GM23338 (cell line): ENCODE measurements at regions not wholly inside any gene's neighbourhood (a gene's known extent, or its start where the extent isn't known, plus 50 kb on each side); places are given as distances from the start of the nearest gene placed in this dataset.

Source experiments
- ATAC-seq: fragments of 200-7000 bp; cut with Tn5 transposase; 3 replicates; pipeline ENCODE4 v1.9.1; 2020
- DNase-seq: peaks from one replicate; pipeline ENCODE4 v3.0.0-alpha.2; 2015; ENCODE audit warnings: low spot score
- H2AFZ ChIP-seq: fragments of 200-600 bp; sonication (generic); 2 replicates; pipeline ENCODE4 v1.8.0; 2016; ENCODE audit warnings: antibody characterized with exemption, mild to moderate bottlenecking, moderate library complexity
- H3F3A ChIP-seq: fragments of 200-600 bp; sonication (generic); replicated peaks from 2 replicates; pipeline ENCODE4 v1.8.0; 2017; ENCODE audit warnings: antibody characterized with exemption, mixed run types, low read depth
- H3K27ac ChIP-seq: fragments of 200-600 bp; sonication (generic); 2 replicates; pipeline ENCODE4 v1.6.1; 2016; ENCODE audit warnings: low read depth
- H3K27me3 ChIP-seq: fragments of 200-600 bp; sonication (generic); 2 replicates; pipeline ENCODE4 v1.8.0; 2016; ENCODE audit warnings: mild to moderate bottlenecking, mixed run types, moderate library complexity; ENCODE audit not compliant: insufficient read depth
- H3K36me3 ChIP-seq: fragments of 200-600 bp; sonication (generic); 2 replicates; pipeline ENCODE4 v1.8.0; 2016; ENCODE audit warnings: mild to moderate bottlenecking; ENCODE audit not compliant: insufficient read depth
- H3K4me1 ChIP-seq: fragments of 200-600 bp; sonication (generic); 2 replicates; pipeline ENCODE4 v1.8.0; 2016; ENCODE audit warnings: mild to moderate bottlenecking, moderate library complexity; ENCODE audit not compliant: insufficient read depth
- H3K4me2 ChIP-seq: fragments of 200-600 bp; sonication (generic); 2 replicates; pipeline ENCODE4 v1.7.1; 2017; ENCODE audit warnings: mixed run types
- H3K4me3 ChIP-seq: fragments of 200-600 bp; sonication (generic); 2 replicates; pipeline ENCODE4 v1.6.1; 2016; ENCODE audit warnings: mixed run types
- H3K79me2 ChIP-seq: fragments of 200-600 bp; sonication (generic); replicated peaks from 2 replicates; pipeline ENCODE4 v1.8.0; 2017; ENCODE audit warnings: mild to moderate bottlenecking; ENCODE audit not compliant: insufficient read depth
- H3K9me2 ChIP-seq: fragments of 200-600 bp; sonication (generic); 2 replicates; pipeline ENCODE4 v1.8.0; 2017; ENCODE audit not compliant: insufficient read depth
- H4K20me1 ChIP-seq: fragments of 200-600 bp; sonication (generic); replicated peaks from 2 replicates; pipeline ENCODE4 v1.8.0; 2017; ENCODE audit warnings: mild to moderate bottlenecking; ENCODE audit not compliant: insufficient read depth
- H3K27ac Mint-ChIP-seq: 2 replicates; pipeline ENCODE4 v1.8.0; 2020; ENCODE audit warnings: inconsistent platforms, mild to moderate bottlenecking, moderate library complexity, mixed read lengths
- H3K27me3 Mint-ChIP-seq: 3 replicates; pipeline ENCODE4 v1.8.0; 2022; ENCODE audit warnings: low read depth, mild to moderate bottlenecking, moderate library complexity, mixed read lengths, inconsistent platforms; ENCODE audit not compliant: insufficient read depth, poor library complexity
- H3K36me3 Mint-ChIP-seq: 3 replicates; pipeline ENCODE4 v1.8.0; 2021; ENCODE audit warnings: low read depth, mild to moderate bottlenecking, inconsistent platforms, moderate library complexity, mixed read lengths
- H3K4me1 Mint-ChIP-seq: 3 replicates; pipeline ENCODE4 v1.8.0; 2020; ENCODE audit warnings: mild to moderate bottlenecking, inconsistent platforms, mixed read lengths
- H3K4me3 Mint-ChIP-seq: 3 replicates; pipeline ENCODE4 v1.8.0; 2021; ENCODE audit warnings: moderate library complexity, mild to moderate bottlenecking, inconsistent platforms, mixed read lengths
- H3K9me3 Mint-ChIP-seq: 3 replicates; pipeline ENCODE4 v1.8.0; 2020; ENCODE audit warnings: moderate library complexity, mild to moderate bottlenecking, inconsistent platforms, mixed read lengths
- CREB1 ChIP-seq: fragments of 250-450 bp; sonication (Bioruptor Pico); IDR thresholded peaks from 2 replicates; pipeline ENCODE4 v1.5.0; 2020; ENCODE audit warnings: low read depth, mild to moderate bottlenecking, moderate library complexity
- EZH2 ChIP-seq: fragments of 200-600 bp; sonication (generic); IDR thresholded peaks from one replicate; pipeline ENCODE4 v1.8.0; 2017; ENCODE audit warnings: antibody characterized with exemption, mild to moderate bottlenecking, low read depth; ENCODE audit not compliant: unreplicated experiment
- EZH2phosphoT487 ChIP-seq: fragments of 200-600 bp; sonication (generic); IDR thresholded peaks from one replicate; pipeline ENCODE4 v1.8.1; 2018; ENCODE audit warnings: antibody characterized with exemption; ENCODE audit not compliant: unreplicated experiment
- JUNB ChIP-seq: IDR thresholded peaks from one replicate; pipeline ENCODE4 v1.6.1; 2016; ENCODE audit warnings: antibody characterized with exemption; ENCODE audit not compliant: unreplicated experiment
- NANOG ChIP-seq: IDR thresholded peaks from 2 replicates; pipeline ENCODE4 v1.6.1; 2016; ENCODE audit warnings: antibody characterized with exemption, borderline replicate concordance
- POLR2AphosphoS5 ChIP-seq: IDR thresholded peaks from 2 replicates; pipeline ENCODE4 v1.6.1; 2016; ENCODE audit warnings: antibody characterized with exemption, low read depth
- REST ChIP-seq: IDR thresholded peaks from one replicate; pipeline ENCODE4 v1.6.1; 2018; ENCODE audit warnings: antibody characterized with exemption; ENCODE audit not compliant: unreplicated experiment
- STAT1 ChIP-seq: IDR thresholded peaks from one replicate; pipeline ENCODE4 v1.6.1; 2016; ENCODE audit warnings: antibody characterized with exemption; ENCODE audit not compliant: unreplicated experiment
- ZNF114 ChIP-seq: fragments of 250-450 bp; sonication (Bioruptor Pico); IDR thresholded peaks from 2 replicates; pipeline ENCODE4 v1.5.0; 2020; ENCODE audit warnings: mild to moderate bottlenecking, moderate library complexity
- ZNF331 ChIP-seq: fragments of 250-450 bp; sonication (Bioruptor Pico); IDR thresholded peaks from 2 replicates; pipeline ENCODE4 v1.5.0; 2020; ENCODE audit warnings: low read depth, mild to moderate bottlenecking, moderate library complexity
- TF ChIP-seq, protein P1 (sequence below): IDR thresholded peaks from 2 replicates; pipeline ENCODE4 v1.6.1; 2016; ENCODE audit warnings: antibody characterized with exemption
- TF ChIP-seq, protein P2 (sequence below), 2 experiments: fragments of 200-600 bp in 1 of 2; sonication (generic) in 1 of 2; conservative IDR thresholded peaks; 2 replicates each; pipeline versions ENCODE4 v1.5.1 to v1.6.1; 2016 to 2017; ENCODE audit warnings: antibody characterized with exemption in 2 of 2, low read depth in 2 of 2, mild to moderate bottlenecking in 2 of 2, moderate library complexity in 1 of 2
- TF ChIP-seq, protein P3 (sequence below): fragments of 250-450 bp; sonication (Bioruptor Pico); IDR thresholded peaks from 2 replicates; pipeline ENCODE4 v1.5.0; 2020; ENCODE audit warnings: mild to moderate bottlenecking, moderate library complexity

GRCh38 chr6:3902871-3903648, 53.9 kb downstream of the FAM50B start:
- Histone ChIP-seq H3K4me1 (peaks cover 42% of the 10 kb centered on the region), H3F3A (no peaks in the 10 kb centered on the region; the same call in 1 of the 2 replicates), H3K27ac (no peak overlapping the region), H3K36me3 (no peaks in the 10 kb centered on the region), H3K79me2 (no peaks in the 10 kb centered on the region), H3K9me2 (peaks cover under 1% of the 10 kb centered on the region; the same call in 1 of the 2 replicates), H3K4me3 (no peak overlapping the region), H3K4me2 (no peak overlapping the region), H4K20me1 (no peaks in the 10 kb centered on the region), H3K27me3 (no peaks in the 10 kb centered on the region), H2AFZ (peak overlapping the region; percentile 45)
- ATAC-seq (no peak), DNase-seq (no peak)
- no peaks in the 10 kb centered on the region for H3K9me3 Mint-ChIP-seq
- H3K36me3 Mint-ChIP-seq, result no peaks in the 10 kb centered on the region
- H3K4me1 Mint-ChIP-seq, result peaks cover 45% of the 10 kb centered on the region
- peaks cover 16% of the 10 kb centered on the region for H3K27me3 Mint-ChIP-seq
- H3K27ac Mint-ChIP-seq, result peak overlapping the region; percentile 20; the same call in 1 of the 2 replicates
- TF ChIP-seq, protein P1, sequence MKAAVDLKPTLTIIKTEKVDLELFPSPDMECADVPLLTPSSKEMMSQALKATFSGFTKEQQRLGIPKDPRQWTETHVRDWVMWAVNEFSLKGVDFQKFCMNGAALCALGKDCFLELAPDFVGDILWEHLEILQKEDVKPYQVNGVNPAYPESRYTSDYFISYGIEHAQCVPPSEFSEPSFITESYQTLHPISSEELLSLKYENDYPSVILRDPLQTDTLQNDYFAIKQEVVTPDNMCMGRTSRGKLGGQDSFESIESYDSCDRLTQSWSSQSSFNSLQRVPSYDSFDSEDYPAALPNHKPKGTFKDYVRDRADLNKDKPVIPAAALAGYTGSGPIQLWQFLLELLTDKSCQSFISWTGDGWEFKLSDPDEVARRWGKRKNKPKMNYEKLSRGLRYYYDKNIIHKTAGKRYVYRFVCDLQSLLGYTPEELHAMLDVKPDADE, result no peak
- no peak for TF ChIP-seq EZH2
- TF ChIP-seq REST, result no peak
- no peak for TF ChIP-seq JUNB
- TF ChIP-seq, protein P2, sequence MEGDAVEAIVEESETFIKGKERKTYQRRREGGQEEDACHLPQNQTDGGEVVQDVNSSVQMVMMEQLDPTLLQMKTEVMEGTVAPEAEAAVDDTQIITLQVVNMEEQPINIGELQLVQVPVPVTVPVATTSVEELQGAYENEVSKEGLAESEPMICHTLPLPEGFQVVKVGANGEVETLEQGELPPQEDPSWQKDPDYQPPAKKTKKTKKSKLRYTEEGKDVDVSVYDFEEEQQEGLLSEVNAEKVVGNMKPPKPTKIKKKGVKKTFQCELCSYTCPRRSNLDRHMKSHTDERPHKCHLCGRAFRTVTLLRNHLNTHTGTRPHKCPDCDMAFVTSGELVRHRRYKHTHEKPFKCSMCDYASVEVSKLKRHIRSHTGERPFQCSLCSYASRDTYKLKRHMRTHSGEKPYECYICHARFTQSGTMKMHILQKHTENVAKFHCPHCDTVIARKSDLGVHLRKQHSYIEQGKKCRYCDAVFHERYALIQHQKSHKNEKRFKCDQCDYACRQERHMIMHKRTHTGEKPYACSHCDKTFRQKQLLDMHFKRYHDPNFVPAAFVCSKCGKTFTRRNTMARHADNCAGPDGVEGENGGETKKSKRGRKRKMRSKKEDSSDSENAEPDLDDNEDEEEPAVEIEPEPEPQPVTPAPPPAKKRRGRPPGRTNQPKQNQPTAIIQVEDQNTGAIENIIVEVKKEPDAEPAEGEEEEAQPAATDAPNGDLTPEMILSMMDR (conservative IDR thresholded peaks at IDR 0.05; ENCODE audit: low read depth in 2 of 2), result no peak
- TF ChIP-seq EZH2phosphoT487, result no peak
- TF ChIP-seq POLR2AphosphoS5, result no peak
- no peak for TF ChIP-seq CREB1 (CRISPR knock-in tag)
- TF ChIP-seq STAT1, result no peak
- no peak for TF ChIP-seq ZNF331 (CRISPR knock-in tag)
- TF ChIP-seq NANOG, result no peak
- TF ChIP-seq, protein P3, sequence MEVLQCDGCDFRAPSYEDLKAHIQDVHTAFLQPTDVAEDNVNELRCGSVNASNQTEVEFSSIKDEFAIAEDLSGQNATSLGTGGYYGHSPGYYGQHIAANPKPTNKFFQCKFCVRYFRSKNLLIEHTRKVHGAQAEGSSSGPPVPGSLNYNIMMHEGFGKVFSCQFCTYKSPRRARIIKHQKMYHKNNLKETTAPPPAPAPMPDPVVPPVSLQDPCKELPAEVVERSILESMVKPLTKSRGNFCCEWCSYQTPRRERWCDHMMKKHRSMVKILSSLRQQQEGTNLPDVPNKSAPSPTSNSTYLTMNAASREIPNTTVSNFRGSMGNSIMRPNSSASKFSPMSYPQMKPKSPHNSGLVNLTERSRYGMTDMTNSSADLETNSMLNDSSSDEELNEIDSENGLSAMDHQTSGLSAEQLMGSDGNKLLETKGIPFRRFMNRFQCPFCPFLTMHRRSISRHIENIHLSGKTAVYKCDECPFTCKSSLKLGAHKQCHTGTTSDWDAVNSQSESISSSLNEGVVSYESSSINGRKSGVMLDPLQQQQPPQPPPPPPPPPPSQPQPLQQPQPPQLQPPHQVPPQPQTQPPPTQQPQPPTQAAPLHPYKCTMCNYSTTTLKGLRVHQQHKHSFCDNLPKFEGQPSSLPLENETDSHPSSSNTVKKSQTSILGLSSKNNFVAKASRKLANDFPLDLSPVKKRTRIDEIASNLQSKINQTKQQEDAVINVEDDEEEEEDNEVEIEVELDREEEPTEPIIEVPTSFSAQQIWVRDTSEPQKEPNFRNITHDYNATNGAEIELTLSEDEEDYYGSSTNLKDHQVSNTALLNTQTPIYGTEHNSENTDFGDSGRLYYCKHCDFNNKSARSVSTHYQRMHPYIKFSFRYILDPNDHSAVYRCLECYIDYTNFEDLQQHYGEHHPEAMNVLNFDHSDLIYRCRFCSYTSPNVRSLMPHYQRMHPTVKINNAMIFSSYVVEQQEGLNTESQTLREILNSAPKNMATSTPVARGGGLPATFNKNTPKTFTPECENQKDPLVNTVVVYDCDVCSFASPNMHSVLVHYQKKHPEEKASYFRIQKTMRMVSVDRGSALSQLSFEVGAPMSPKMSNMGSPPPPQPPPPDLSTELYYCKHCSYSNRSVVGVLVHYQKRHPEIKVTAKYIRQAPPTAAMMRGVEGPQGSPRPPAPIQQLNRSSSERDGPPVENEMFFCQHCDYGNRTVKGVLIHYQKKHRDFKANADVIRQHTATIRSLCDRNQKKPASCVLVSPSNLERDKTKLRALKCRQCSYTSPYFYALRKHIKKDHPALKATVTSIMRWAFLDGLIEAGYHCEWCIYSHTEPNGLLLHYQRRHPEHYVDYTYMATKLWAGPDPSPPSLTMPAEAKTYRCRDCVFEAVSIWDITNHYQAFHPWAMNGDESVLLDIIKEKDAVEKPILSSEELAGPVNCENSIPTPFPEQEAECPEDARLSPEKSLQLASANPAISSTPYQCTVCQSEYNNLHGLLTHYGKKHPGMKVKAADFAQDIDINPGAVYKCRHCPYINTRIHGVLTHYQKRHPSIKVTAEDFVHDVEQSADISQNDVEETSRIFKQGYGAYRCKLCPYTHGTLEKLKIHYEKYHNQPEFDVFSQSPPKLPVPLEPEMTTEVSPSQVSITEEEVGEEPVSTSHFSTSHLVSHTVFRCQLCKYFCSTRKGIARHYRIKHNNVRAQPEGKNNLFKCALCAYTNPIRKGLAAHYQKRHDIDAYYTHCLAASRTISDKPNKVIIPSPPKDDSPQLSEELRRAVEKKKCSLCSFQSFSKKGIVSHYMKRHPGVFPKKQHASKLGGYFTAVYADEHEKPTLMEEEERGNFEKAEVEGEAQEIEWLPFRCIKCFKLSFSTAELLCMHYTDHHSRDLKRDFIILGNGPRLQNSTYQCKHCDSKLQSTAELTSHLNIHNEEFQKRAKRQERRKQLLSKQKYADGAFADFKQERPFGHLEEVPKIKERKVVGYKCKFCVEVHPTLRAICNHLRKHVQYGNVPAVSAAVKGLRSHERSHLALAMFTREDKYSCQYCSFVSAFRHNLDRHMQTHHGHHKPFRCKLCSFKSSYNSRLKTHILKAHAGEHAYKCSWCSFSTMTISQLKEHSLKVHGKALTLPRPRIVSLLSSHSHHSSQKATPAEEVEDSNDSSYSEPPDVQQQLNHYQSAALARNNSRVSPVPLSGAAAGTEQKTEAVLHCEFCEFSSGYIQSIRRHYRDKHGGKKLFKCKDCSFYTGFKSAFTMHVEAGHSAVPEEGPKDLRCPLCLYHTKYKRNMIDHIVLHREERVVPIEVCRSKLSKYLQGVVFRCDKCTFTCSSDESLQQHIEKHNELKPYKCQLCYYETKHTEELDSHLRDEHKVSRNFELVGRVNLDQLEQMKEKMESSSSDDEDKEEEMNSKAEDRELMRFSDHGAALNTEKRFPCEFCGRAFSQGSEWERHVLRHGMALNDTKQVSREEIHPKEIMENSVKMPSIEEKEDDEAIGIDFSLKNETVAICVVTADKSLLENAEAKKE (CRISPR knock-in tag), result no peak
- no peak for TF ChIP-seq ZNF114 (CRISPR knock-in tag)
- no peak overlapping the region for H3K4me3 Mint-ChIP-seq
